Right lobe of liver (tissue), 4 donors: ENCODE measurements at regions not wholly inside any gene's neighbourhood (a gene's known extent, or its start where the extent isn't known, plus 50 kb on each side); places are given as distances from the start of the nearest gene placed in this dataset.

Source experiments
- CTCF ChIP-seq, 4 donors: fragments of 200-600 bp in 3 of 4; fragments of 450-650 bp in 1 of 4; IDR thresholded peaks; one replicate each; pipeline versions ENCODE4 v1.5.1 to v1.8.0; 2016 to 2022; ENCODE audit warnings: antibody characterized with exemption in 4 of 4, mild to moderate bottlenecking in 2 of 4
- POLR2A ChIP-seq: fragments of 450-650 bp; IDR thresholded peaks from one replicate; pipeline ENCODE4 v1.6.1; 2017; ENCODE audit warnings: antibody characterized with exemption, mild to moderate bottlenecking
- donor health status: DM: no; HTN: no; CAD: no.
- donor health status: DM: no; HTN: no; CAD: no.
- donor health status: DM: no; HTN: yes; CAD: no.

- no peak for TF ChIP-seq CTCF (IDR thresholded peaks at IDR 0.05)
- TF ChIP-seq POLR2A: no peak
These were observed 496.7 kb downstream of the RNF144B start for GRCh38 chr6:18883851-18884250.
